Liver (tissue), 3 donors: ENCODE measurements at regions not wholly inside any gene's neighbourhood (a gene's known extent, or its start where the extent isn't known, plus 50 kb on each side); places are given as distances from the start of the nearest gene placed in this dataset.

Source experiments
- CTCF ChIP-seq: fragments of 150-350 bp; IDR thresholded peaks from 2 replicates; pipeline ENCODE4 v1.5.1; 2017; ENCODE audit warnings: improper control_type of control experiment, low read depth, low read length; ENCODE audit not compliant: missing input control
- FOXA2 ChIP-seq: IDR thresholded peaks from 2 replicates; pipeline ENCODE4 v1.6.1; 2016; ENCODE audit warnings: antibody characterized with exemption
- GABPA ChIP-seq, 2 donors: IDR thresholded peaks in 1 of 2; conservative IDR thresholded peaks in 1 of 2; 2 replicates each; pipeline ENCODE4 v1.6.1; 2016; ENCODE audit warnings: antibody characterized with exemption in 2 of 2, mild to moderate bottlenecking in 1 of 2, moderate library complexity in 1 of 2
- JUND ChIP-seq, 2 donors: IDR thresholded peaks; 2 replicates each; pipeline ENCODE4 v1.6.1; 2016; ENCODE audit warnings: antibody characterized with exemption in 2 of 2
- MAX ChIP-seq: IDR thresholded peaks from 2 replicates; pipeline ENCODE4 v1.6.1; 2016; ENCODE audit warnings: antibody characterized with exemption
- NR2F2 ChIP-seq: IDR thresholded peaks from 2 replicates; pipeline ENCODE4 v1.6.1; 2016; ENCODE audit warnings: antibody characterized with exemption
- RAD21 ChIP-seq, 2 donors: IDR thresholded peaks; 2 replicates each; pipeline ENCODE4 v1.6.1; 2016; ENCODE audit warnings: antibody characterized with exemption in 2 of 2, mild to moderate bottlenecking in 2 of 2
- REST ChIP-seq: IDR thresholded peaks from 2 replicates; pipeline ENCODE4 v1.6.1; 2016; ENCODE audit warnings: antibody characterized with exemption, mild to moderate bottlenecking
- SP1 ChIP-seq: IDR thresholded peaks from 2 replicates; pipeline ENCODE4 v1.6.1; 2018; ENCODE audit warnings: antibody characterized with exemption, mild to moderate bottlenecking
- TAF1 ChIP-seq: conservative IDR thresholded peaks from 2 replicates; pipeline ENCODE4 v1.6.1; 2016; ENCODE audit warnings: antibody characterized with exemption, mild to moderate bottlenecking
- donor health status: healthy.
- donor health status: healthy.

- TF ChIP-seq CTCF (no peak), RAD21 (IDR thresholded peaks at IDR 0.05) (no peak), REST (no peak), TAF1 (no peak), FOXA2 (no peak), NR2F2 (no peak), SP1 (no peak), GABPA (IDR thresholded peaks at IDR 0.05 in 1 of 2, conservative IDR thresholded peaks at IDR 0.05 in 1 of 2) (no peak), MAX (no peak), JUND (IDR thresholded peaks at IDR 0.05) (no peak)
Measured at GRCh38 chr10:62580396-62580795, 206.2 kb downstream of the ZNF365 start.
